ENCODE measurements at regions not wholly inside any gene's neighbourhood (a gene's known extent, or its start where the extent isn't known, plus 50 kb on each side); places are given as distances from the start of the nearest gene placed in this dataset.

- Histone ChIP-seq H3K36me3 (ENCODE audit: control insufficient read depth in 2 of 2, insufficient read depth in 1 of 2, low read length in 2 of 2) (no peaks in the 10 kb centered on the region), H3K9me3 (ENCODE audit: control insufficient read depth, insufficient read depth, low read depth, low read length) (no peaks in the 10 kb centered on the region), H3K4me1 (ENCODE audit: control insufficient read depth, insufficient read depth, low read length) (no peaks in the 10 kb centered on the region), H3K4me3 (ENCODE audit: low read depth, low read length) (no peak overlapping the region), H3K27ac (ENCODE audit: extremely low read depth, low read depth, low read length) (no peak overlapping the region)
- ChIA-PET CTCF (interaction anchor here (0.7 kb wide), 1 partner anchor 752 kb away, joined by 3 read pairs; no protein-coding TSS in a partner anchor), POLR2A (no interaction called here)
- TF ChIP-seq GLIS1 (tag by site-specific recombination; IDR thresholded peaks at IDR 0.05) (no peak), BCL6B (tag by site-specific recombination; IDR thresholded peaks at IDR 0.05) (no peak), ZNF558 (tag by site-specific recombination; IDR thresholded peaks at IDR 0.05) (no peak), YY2 (tag by site-specific recombination; IDR thresholded peaks at IDR 0.05) (no peak), HIC1 (tag by site-specific recombination; IDR thresholded peaks at IDR 0.05) (no peak), PRDM6 (tag by site-specific recombination; IDR thresholded peaks at IDR 0.05) (no peak), ZNF24 (tag by site-specific recombination; IDR thresholded peaks at IDR 0.05) (no peak), ZNF623 (tag by site-specific recombination; IDR thresholded peaks at IDR 0.05) (no peak), ZNF660 (tag by site-specific recombination; IDR thresholded peaks at IDR 0.05) (no peak), ZSCAN5A (tag by site-specific recombination; IDR thresholded peaks at IDR 0.05) (no peak), SP7 (tag by site-specific recombination; IDR thresholded peaks at IDR 0.05) (no peak), PRDM10 (tag by site-specific recombination; IDR thresholded peaks at IDR 0.05) (no peak), ZNF248 (tag by site-specific recombination; IDR thresholded peaks at IDR 0.05) (no peak), ATF2 (tag by site-specific recombination; IDR thresholded peaks at IDR 0.05; ENCODE audit: low read depth) (no peak), PATZ1 (tag by site-specific recombination; IDR thresholded peaks at IDR 0.05) (no peak), ZNF221 (tag by site-specific recombination; IDR thresholded peaks at IDR 0.05; ENCODE audit: borderline replicate concordance) (no peak), ZNF404 (tag by site-specific recombination; IDR thresholded peaks at IDR 0.05) (no peak), ZNF335 (tag by site-specific recombination; conservative IDR thresholded peaks at IDR 0.05) (no peak)
Observed at GRCh38 chr5:13591621-13592020, 352.9 kb downstream of the DNAH5 start.
